ENCODE measurements at regions not wholly inside any gene's neighbourhood (a gene's known extent, or its start where the extent isn't known, plus 50 kb on each side); places are given as distances from the start of the nearest gene placed in this dataset.

DNA sequence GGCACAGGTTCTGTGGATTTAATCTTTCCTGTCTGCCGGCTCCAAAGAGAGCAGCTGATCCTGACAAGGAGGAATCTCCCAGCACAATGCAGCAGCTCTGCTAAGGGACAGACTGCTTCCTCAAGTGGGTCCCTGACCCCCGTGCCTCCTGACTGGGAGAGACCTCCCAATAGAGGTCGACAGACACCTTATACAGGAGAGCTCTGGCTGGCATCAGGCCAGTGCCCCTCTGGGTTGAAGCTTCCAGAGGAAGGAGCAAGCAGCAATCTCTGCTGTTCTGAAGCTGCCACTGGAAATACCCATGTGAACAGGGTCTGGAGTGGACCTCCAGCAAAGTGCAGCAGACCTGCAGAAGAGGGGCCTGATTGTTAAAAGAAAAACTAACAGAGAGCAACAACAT, 630.2 kb upstream of the FTMT start:
- no peak for DNase-seq

DNA sequence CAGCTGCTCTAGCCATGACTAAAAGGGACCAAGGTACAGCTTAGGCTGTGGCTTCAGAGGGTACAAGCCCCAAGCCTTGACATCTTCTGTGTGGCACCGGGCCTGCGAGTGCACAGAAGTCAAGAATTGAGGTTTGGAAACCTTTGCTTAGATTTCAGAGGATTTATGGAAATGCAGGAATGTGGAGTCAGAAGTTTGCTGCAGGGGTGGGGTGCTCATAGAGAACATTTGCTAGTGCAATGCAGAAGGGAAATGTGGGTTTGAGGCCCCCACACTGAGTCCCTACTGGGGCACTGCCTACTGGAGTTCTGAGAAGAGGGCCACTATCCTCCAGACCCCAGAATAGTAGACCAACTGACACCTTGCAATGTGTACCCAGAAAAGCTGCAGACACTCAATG, 624.9 kb upstream of the FTMT start:
- DNase-seq, result no peak

DNA sequence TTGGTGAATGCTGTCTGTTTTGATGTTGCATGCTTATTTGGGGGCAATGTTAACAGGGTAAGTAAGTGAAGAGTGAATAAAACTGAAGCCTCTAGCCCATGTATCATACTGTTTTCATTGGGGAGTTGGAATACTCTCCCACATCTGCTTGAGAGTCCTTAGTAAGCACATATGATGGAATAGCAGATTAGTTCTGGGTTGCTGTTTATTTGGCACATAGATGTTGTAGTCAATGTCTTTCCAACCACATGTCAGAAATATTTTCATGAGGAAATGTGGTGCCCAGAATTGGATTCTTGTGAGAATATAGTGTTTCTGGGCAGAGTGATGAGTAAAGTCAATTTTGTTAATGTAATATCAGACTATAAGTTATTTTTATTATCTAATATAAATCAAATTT, 611.7 kb upstream of the FTMT start:
- no peak for DNase-seq

DNA sequence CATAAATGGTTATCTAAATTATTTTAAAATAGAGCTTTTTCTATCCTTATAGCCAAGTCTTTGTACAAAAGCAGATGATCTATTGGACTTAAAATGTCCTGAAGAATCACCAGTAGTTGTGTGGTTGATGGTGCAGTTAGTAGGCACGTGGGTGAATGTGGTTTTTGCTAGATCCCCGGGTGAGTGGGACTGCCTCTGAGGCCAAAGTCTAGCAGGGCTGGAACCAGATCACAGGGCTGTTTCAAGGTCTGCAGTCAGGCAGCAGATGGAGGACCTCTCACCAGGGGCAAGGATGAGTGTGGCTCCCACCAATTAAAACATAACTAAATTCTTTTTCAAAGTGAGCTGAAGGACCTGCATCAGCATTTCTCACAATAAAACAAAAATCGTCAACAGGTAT, 604.7 kb upstream of the FTMT start:
- DNase-seq, result no peak

DNA sequence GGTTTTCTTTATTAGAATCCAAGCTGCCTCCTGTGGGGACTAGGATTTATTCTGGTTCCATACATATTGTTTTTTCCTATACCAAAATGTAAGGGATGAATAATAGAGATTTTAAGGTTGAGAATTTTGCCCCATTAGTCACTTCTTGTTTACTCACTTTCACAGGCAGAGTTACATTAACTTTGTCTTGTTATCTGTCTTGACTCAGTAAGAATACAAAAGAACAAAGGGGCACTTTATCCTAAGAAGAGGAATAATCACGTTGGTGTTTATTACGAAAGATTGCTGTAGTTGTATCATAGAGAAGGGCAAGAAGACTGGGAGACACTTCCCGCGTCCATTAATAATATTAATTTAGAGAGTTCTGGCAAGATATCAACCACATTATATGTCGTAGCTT, 599.7 kb upstream of the FTMT start:
- no peak for DNase-seq

DNA sequence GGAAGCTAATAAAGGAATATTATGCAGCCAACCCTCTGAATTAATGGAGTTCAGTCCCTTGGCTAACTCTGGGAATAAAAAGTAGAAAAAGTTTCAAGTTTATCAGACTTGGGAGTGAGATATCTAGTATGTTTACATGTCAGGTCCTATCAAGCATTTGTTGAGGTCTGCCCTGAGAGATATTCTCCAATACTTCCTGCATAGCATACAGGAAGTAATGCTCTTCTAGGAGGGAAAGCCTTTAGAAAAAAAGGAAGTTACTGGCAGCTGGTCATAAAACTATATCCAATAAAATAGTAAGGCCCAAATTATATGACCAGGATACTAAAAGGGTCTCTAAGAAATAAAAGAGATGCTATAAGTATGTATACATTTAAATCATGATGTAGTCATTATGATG, 594.1 kb upstream of the FTMT start:
- no peak for DNase-seq

DNA sequence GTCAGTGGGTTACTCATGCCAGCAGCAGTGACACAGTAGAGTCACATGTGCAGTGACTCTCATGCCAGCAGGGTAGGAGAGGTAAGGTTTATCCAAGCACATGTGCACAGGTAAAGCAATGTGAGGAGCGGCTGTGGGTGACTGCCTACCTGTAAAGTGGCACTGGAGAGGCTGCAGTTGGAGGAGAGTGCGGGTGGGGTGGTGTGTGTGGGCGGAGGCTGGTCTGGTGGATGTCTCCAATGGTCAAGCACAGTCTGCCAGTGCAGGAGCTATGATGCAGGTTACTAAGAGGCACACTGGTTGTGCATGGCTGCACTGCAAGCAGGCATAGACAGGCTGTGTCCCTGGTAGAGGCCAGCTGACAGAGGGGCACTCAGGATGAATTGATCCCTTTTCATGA, 588.2 kb upstream of the FTMT start:
- DNase-seq, result no peak

DNA sequence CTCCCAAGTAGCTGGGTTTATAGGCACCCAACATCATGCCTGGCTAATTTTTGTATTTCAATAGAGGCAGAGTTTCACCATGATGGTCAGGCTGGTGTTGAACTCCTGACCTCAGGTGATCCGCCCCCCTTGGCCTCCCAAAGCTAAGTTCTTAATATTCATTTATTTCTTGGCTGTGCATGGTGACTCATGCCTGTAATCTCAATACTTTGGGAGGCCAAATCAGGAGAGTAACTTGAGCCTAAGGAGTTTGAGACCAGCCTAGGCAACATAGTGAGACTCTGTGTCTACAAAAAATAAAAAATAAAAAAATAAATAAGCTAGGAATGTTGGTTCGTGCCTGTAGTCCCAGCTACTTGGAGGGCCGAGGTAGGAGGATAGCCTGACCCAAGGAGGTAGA, 587.1 kb upstream of the FTMT start:
- no peak for DNase-seq

DNA sequence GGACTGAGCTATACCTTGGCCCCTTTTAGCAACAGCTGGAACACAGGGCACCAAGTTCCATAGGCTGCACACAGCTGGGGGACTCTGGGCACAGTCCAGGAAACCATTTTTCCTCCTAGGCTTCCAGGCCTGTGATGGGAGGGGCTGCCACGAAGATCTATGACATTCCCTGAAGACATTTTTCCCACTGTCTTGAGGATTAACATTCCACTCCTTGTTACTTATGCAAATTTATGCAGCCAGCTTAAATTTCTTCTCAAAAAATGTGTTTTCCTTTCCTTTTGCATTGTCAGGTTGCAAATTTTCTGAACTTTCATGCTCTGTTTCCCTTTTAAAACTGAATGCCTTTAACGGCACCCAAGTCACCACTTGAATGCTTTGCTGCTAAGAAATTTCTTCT, 580.1 kb upstream of the FTMT start:
- DNase-seq, result no peak

DNA sequence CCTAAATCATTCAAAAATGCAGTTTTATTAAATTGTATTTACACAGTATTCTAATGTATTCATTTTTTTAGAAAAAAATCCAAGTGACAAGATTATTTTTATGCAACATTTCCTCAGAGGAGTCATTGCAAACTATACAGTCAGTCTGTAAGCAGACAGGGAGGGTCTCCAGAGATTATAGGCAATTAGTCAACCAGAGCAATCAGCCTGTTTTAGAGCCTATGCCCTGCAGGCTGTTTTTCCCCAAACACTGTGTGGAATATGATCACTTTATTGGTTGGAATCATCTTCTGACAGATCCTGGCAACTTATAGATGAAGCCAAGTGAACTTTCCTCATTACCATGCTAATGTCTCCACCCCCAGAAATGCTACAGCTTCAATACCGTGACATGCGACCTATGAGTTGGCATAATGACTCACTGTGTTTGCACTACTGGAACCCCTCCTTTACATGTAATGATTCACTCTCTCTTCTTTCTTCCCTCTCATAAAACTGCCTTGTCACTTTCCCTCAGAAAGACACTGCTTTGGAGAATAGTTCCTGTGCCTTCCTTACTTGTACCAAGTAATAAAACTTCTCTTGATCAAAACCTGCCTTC, 577.7 kb upstream of the FTMT start:
- DNase-seq, result no peak

DNA sequence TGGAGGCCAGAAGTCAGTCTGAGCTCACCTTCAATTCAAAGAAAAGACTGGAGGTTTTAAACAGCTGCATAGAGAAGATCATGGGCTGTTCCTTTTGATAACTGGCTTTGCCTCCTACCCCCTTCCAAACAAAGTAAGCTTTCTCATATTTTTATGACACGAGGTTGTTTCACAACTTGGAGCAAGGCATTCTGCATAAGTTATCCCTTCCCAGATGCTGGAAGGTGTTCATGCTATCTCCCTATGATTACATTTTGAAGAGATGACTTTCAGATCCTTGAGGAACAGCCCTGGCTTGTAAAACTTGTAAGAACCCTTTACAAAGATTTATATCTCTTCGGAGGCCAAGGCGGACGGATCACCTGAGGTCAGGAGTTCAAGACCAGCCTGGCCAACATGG, 571.9 kb upstream of the FTMT start:
- no peak for DNase-seq

DNA sequence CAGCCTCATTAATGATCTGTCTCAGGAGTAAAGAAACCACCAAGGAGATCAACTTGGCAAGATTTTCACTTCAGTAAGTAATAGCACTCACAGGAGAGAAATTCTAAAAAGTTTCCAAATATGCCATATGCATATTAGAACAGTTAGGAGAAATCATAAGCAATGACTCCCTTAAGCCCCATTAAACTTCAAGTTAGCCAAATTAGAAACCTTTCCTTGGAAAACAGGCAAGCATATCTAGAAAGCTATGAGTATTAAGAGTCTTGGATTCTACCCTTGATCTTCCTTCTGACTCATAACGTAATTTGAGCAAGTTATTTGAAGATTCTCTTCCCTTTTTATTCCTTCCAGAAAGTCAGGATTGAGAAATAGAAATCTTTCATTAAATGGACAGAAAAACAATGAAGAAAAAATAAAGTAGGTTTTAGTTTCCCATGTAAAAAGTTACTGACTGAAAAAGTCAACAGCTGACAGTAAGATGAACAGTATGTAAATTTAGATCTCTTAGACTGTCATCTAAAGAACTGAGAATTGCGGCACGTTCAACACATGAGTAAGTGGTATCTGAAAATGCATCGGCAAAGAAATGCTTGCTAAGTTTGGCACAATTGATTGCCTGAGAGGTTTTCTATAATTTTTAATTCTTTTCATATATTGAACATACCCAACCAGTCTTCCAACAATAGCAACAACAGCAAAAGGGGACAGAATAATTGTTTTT, 565.7 kb upstream of the FTMT start:
- no peak for DNase-seq

DNA sequence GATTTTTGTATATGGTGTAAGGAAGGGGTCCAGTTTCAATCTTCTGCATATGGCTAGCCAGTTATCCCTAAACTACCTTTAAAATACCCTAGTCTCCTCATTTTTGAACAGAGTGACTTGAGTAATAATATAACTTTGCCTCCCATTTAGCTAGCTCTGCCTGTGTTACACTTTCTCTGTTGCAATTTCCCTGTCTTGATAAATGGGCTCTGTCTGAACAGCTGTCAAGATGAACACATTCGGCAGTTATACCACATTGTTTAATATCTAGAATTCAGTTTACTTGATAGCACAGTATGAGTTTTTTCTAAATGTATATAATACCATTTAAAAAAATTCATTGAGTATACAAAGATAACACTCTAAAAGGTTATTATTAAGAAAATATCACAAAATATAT, 562.9 kb upstream of the FTMT start:
- no peak for DNase-seq

DNA sequence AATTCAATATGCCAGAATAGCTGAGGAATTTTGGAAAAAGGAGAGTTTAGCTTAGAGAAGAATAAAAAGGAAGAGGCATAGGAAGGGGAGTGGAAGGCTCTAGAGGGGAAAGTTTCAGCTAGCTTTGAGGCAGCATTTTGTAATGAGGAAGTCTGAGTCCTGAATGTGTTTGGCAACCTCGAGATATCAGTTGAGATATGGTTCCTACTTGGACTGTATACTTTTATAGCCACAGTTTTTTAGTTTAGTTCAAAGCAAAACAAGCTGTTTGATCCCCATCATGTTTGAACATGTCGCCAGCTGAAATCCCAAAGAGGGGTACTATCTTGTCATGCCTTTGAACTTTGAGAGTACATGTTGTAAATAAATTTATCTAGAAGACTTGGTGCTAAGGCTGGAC, 559.0 kb upstream of the FTMT start:
- DNase-seq, result no peak

DNA sequence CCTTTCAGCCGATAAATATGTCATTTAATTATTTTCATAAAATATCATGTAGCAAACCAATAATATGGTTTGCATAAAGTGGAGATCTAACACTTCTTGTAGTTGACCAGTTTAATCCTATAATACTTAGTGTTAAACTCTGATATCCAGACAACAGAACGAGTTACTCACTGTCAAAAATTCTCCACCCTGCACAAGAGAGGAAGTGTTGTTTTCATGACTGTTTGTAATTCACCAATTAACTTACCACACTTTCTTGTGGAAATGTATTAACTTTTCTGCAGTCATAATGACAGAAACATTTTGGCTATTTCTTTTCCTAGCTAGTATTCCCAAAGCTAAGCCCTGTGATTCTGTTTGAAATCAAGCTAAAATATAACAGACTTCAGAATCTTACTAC, 555.3 kb upstream of the FTMT start:
- DNase-seq, result no peak

DNA sequence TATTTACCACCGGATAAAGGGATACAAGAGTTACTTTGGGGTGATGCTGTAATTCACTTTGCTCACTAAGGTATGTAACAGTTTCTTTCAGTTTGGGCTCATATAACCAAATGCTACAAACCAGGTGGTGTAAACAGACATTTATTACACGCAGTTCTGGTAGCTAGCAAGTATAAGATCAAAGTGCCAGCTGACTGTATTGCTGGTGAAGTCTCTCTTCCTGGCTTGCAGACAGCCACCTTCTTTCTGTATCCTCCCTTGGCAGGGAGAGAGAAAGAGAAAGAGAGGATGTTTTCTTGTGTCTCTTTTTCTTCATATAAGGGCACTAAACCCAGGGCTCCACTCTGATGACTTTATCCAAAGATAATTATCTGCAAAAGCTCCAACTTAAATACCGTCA, 552.5 kb upstream of the FTMT start:
- DNase-seq, result no peak

DNA sequence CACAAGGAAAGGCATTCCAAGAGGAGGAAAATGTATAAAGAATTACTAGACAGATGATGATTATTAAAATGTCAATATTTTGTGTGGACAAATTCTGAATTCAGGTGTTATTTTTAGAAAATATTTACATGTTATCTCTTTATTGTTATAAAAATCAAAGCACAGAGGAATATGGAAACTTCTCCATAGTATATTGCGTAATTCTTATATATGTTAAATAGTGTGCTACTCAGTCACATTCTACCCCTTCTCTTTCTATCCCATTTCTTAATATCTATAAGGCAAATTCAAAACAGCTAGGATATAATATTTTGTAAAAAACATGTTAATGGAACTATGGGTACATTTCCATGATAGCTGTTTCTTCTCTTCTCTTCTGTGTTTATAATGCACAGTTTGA, 546.8 kb upstream of the FTMT start:
- no peak for DNase-seq

DNA sequence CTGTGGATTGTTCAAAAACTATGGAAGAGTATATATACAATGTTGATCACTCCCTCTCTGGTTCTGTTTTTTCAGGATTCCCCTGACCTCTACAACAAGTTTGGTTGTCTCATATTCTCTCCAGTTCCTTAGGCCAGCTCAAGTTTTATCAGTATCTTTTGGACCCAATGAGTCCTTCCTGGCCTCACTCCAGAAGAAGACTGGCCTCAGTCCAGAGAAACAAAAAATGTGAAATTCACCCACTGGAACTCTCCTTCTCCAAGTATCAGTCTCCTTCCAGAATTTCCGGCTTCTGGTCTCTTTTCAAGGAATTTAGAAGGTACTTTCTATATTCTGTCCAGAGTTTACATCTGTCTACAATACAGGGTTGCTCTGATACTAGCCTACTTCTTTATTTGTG, 537.8 kb upstream of the FTMT start:
- no peak for DNase-seq

DNA sequence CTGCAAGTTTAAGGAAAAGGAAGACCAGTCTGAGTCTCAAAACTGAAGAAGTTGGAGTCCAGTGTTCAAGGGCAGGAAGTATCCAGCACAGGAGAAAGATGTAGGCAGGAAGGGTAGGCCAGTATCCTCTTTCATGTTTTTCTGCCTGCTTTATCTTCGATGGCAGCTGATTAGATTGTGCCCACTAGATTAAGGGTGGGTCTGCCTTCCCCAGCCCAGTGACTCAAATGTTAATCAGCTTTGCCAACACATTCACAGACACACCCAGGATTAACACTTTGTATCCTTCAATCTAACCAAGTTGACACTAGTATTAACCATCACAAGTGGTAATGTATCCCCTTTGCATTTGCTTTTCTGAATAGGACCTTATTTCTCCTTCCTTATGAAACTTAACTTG, 535.9 kb upstream of the FTMT start:
- DNase-seq, result no peak

DNA sequence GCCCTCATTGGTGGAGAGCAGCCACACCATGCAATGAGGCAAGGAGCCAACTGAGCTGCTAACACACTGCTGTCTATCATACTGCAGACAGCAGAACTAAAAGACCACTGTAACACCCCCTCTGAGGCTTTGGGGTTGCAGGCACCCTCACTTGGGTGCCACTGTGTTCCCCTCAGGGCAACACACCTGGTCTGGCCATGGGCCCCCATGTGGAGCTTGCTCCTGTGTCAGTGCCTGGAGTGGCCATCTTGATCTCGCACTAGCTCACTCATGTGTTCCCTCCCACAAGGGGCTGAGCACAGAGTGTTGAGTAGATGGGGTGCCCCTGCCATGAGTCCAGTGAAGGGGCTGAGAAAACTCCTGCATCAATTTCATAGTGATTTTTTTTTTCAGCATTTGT, 532.4 kb upstream of the FTMT start:
- DNase-seq, result no peak

DNA sequence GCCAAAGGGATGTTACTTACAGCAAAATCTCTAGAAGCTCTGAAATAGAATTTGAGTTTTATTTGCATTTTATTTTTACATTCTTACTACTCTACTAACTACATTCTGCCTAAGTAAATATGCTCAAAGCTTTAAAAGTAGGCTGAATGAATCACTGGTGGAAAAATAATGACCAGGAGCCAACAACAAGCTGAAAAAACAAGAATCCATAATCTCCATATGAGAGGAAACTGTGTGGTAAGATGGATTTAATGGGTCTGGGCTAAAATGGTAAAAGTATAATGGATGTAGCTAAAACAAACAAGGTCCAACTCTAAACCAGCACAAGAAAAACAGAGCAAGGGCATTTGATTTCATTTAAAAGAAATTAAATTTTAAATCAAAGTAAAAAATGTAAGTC, 525.8 kb upstream of the FTMT start:
- no peak for DNase-seq

DNA sequence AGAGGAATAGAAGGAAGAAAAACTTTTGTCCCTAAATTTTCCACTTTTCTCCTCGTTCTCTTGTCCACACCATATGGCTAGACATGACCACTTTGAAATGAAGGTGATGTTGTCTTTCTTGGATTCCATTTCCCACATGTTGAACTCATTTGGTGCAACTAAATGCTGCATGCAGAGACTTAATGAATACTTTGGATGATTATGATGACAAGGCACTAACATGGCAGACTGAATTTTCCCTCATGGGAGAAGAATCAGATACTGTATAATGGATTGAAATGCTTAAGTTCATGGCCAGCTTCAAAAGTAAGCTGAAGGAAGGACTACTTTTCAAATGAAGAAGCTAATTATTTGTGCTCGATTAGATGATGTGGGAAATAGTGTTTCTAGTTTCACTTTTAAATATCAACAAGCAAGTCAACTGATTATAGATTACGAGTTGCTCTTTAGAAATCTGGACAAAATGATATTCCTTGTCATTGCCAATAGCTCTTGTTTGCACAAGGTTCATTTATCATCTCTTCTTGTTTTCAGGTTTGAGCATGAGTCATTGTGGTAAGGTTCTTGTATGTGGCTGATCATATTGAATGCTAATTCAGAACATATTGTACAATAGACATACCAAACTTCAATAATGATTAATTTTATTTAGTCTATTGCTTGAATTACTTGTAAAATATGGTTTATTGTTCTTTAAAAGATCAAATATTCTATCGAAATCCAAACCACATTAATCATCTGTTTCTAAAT, 501.3 kb upstream of the FTMT start:
- no peak for DNase-seq

DNA sequence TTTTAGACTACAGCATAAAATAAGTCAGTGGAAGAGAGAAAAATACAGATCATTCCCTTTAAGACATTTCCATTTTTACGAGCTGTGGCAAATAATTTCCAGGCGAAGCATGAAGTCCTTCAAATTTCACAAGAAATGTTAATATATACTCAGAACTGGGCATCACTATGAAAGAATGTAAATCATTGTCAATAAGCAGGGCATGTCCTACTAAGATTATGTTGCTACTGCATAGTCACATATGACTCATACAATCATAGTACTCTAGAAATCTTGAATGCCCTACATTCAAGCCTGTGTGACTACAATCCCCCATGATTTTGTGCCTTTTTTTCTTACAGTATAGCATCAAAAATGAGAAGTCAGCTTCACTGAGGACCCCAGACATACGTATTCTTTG, 485.2 kb upstream of the FTMT start:
- no peak for DNase-seq

DNA sequence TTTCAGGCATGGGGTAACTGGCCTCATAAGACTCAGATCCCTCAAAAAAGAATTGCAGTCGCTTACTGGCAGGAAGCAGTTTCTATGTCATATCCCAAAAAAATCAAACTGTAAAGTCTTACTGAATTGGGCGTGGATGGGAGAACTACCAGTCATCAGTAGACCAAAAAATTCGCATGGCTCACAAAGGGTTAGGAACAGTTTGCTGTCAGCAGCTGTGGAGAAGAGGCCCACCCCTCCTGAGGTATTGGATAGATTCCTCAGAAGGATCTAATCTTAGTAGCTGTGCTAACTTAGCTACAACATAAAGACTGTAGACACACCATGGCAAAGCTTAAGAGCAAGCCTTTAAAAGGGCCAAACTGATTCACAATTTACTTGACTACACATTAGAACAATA, 478.3 kb upstream of the FTMT start:
- no peak for DNase-seq

DNA sequence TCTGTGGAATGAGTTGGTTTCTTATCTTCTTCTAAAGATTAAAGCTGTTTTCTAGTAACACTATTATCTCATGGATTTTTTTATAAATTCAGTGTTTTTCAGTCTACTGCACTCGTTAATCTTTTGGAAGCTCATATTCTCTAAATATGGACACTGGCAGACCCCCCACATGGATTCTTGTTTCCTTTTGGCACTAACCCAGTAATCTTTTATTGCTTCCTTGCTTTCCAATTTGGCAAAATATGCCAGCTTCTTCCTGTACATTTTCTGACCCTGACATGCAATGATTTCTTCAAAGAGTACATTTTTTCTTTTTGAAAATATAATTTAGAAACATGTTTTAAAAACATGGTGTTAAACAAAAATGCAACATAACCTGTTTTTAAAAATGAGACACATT, 474.2 kb upstream of the FTMT start:
- no peak for DNase-seq
